NCI-H526 treated with DMSO at 0.1 percent for 48 hours (cell line): ENCODE measurements at regions not wholly inside any gene's neighbourhood (a gene's known extent, or its start where the extent isn't known, plus 50 kb on each side); places are given as distances from the start of the nearest gene placed in this dataset.
"Not testable (repeated sequence)": the region's sequence is repeated elsewhere in the genome, so short reads cannot be mapped to it uniquely, and the experiment has no call there.

Experiments
- DNase-seq: peaks from one replicate; lab custom pipeline; 2025; lab: John Stamatoyannopoulos, UW

DNA sequence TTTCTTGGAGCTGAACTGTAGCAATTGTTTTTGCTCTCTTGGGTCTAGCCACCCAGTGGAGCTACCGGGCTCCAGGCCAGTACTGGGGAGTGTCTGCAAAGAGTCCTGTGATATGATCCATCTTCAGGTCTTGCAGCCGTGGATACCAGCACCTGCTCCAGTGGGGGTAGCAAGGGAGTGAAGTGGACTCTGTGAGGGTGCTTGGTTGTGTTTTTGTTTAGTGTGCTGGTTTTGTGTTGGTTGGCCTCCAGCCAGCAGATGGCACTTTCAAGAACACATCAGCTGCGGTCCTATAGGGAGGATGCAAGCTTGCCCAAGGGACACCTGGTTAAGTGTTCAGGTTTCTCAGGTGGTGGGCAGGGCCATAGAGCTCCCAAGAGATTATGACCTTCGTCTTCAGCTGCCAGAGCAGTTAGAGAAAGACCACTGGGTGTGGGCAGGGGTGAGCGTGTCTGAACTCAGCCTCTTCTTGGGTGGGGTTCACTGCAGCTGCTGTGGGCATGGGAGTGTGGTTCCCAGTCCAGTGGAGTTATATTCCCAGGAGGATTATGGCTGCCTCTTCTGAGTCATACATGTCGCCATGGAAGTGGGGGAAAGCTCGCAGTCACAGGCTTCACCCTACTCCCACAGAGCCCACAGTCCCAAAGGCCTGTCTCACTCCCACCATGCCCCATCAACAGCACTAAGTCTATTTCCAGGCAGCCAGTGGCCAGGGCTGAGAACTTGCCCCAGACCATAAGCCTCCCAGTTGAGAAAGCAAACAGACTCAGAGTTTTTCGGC, 811.6 kb downstream of the GLUD2 start:
- no peak for DNase-seq

- DNase-seq = no peak
These were observed 816.6 kb downstream of the GLUD2 start for GRCh38 chrX:121863976-121864375.

DNA sequence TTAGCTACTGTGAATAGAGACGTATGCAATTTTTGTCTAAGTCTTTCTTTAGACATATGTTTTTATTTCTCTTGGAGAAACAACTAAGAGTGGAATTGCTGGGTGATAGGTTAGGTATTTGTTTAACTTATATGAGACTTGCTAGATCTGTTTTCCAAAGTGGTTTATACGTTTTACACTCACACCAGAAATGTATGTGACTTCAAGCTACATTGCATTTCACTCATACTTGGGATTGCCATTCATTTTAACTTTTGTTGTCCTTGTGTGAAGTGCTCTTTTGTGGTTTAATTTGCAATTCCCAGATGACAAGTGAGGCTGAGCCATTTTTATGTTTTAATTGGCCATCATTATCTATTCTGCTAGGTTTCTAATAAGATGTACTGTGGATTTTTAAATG, 817.2 kb downstream of the GLUD2 start:
- no peak for DNase-seq

DNA sequence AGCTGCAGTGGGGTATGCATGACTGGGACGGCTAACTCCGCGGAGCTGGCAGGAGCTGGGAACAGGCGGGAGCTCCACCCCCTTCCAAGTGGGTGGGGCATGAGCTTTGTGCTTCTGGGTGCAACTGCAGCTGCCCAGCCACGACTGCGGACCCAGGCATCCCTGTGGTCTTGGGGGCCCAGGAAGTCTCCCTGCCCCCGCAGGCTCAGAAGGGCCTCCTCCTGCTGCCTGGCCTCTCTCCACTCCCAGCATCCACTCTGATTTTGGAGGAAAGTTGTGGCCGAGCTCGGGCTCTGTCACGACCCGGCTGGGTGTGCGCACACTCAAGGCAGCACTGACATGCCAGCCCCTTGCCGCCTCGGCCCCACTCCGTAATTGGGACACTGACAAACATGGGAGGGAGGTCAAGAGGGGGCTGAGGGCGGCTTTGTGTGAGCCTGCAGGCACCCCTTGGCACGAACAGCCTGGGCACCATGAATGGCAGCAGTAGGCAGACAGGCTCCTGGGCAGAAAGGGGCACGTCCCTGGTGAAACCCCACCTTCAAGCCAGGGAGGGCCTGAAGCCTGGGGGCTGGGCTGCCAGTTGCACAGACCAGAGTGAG, 822.6 kb downstream of the GLUD2 start:
- no peak for DNase-seq

- no peak for DNase-seq
These were observed 823.7 kb downstream of the GLUD2 start for GRCh38 chrX:121871122-121871521.

DNA sequence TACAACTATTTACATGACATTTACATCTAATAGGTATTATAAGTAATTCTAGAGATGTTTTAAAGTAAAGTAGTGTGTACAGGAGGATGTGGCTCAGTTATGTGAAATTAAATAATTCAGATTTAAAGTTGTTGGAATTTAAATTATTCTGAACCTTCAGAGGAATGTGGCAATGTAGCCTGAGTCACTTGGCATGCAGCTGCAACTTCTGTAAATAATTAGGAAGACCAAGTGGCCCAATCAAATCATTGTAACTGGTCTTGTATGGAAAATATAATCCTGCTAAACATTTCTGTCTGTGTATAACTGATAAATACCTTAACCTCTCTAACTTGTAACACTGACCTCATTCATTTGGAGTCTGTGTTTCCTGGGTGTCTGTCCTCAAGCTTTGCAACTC, 828.9 kb downstream of the GLUD2 start:
- no peak for DNase-seq

DNA sequence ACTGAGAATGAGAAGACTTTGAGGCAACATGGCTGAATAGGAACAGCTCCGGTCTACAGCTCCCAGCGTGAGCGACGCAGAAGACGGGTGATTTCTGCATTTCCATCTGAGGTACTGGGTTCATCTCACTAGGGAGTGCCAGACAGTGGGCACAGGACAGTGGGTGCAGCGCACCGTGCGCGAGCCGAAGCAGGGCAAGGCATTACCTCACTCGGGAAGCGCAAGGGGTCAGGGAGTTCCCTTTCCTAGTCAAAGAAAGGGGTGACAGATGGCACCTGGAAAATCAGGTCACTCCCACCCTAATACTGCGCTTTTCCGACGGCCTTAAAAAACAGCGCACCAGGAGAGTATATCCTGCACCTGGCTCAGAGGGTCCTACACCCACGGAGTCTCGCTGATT, 829.9 kb downstream of the GLUD2 start:
- DNase-seq = not testable (repeated sequence)

DNA sequence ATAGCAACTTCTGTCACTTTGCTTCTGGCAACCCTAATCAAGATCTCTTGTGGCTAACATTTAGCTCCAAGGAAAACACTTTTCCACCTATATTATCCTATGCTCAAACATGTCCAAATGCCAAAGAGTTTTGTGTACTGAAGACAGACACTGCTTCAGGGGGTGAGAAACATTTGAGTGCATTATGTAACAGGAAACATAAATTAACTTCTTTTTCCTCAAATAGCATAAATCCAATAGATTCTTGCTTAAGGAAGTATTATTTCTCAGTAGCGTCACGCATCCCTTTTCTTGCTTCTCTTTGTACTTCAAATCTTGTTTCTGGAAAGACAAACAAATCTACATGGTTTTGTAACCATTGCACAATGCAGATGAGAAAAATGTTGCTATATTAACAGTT, 839.1 kb downstream of the GLUD2 start:
- no peak for DNase-seq

GRCh38 chrX:121894756-121895155, 847.3 kb downstream of the GLUD2 start:
- DNase-seq = no peak

- DNase-seq = no peak
These were observed 855.1 kb downstream of the GLUD2 start for GRCh38 chrX:121902463-121902862.

GRCh38 chrX:121903961-121904360, 856.6 kb downstream of the GLUD2 start:
- no peak for DNase-seq

- DNase-seq = no peak
These were observed 873.8 kb downstream of the GLUD2 start for GRCh38 chrX:121921258-121921657.

DNA sequence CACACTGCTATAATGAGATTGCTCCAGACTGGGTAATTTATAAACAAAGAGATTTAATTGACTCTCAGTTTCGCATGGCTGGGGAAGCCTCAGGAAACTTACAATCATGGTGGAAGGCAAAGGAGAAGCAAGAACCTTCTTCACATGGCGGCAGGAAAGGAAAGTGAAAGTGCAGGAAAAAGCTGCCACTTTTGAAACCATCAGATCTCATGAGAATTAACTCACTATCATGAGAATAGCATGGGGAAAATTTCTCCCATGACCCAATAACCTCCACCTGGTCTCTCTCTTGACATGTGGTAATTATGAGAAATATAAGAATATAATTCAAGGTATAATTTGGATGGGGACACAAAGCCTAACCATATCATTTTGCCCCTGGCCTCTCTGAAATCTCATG, 884.2 kb downstream of the GLUD2 start:
- no peak for DNase-seq

GRCh38 chrX:121932688-121933087, 885.3 kb downstream of the GLUD2 start:
- no peak for DNase-seq

GRCh38 chrX:121949041-121949760, 901.8 kb downstream of the GLUD2 start:
- DNase-seq = no peak

DNA sequence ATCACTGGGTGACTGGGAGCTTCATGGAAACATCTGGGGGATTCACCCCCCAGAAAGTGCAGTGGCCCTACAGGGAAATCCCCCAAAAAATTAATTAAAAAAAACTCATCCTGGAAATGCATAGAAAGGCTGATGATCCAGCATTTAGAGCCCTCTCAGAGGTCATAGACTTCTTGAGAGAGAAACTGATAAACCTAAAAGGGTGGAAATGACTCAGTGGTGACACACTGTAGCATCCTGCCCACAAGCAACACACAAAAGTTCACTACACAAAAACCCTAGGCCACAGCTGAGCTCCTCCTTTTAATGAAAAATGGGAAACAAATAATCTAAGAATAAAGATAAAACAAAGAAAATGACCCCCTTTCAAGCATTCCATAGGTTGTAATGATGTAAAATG, 911.5 kb downstream of the GLUD2 start:
- no peak for DNase-seq

DNA sequence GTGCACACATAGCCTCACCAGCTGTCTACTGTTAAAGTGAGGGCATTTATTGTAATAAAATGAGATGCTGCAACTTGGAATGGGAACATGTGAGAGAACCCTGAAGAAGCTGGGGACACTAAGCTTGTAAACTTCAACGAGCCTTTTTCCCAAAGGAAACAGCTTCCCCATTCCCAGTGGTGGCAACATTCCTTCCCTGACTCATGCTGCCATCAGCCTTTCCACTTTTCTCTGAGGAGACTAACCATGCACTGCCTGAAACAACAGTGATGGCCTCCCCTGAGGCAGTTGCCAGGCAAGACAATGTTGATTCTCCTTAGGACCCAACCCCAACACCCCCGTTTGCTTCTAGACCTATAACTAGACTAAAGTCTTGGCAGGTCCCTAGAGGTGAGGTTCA, 928.3 kb downstream of the GLUD2 start:
- DNase-seq = no peak

- DNase-seq = no peak
These were observed 939.8 kb downstream of the GLUD2 start for GRCh38 chrX:121987163-121987562.

GRCh38 chrX:121987835-121988234, 940.4 kb downstream of the GLUD2 start:
- no peak for DNase-seq

DNA sequence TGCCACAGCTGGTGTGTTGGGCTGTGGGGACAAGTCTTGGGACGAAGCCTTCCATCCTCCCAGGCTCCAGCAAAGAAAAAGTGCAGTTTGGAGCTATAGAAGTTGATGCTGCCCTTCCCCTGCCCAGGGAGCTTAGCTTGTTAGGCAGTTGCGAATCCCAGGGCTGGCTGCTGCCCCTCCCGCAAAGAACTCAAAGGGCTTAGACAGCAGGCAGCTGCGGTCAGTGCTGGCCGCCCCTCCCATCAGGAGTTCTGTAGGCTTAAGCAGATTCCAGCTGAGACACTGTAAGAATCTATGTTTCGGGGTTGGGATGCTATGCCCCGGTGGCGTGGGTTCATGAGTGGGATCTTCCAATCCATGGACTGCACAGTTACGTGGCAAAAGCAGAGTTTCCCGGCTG, 956.7 kb downstream of the GLUD2 start:
- no peak for DNase-seq

- no peak for DNase-seq
These were observed 979.3 kb downstream of the GLUD2 start for GRCh38 chrX:122026665-122027064.

- no peak for DNase-seq
These were observed 998.8 kb downstream of the GLUD2 start for GRCh38 chrX:122046226-122046625.

DNA sequence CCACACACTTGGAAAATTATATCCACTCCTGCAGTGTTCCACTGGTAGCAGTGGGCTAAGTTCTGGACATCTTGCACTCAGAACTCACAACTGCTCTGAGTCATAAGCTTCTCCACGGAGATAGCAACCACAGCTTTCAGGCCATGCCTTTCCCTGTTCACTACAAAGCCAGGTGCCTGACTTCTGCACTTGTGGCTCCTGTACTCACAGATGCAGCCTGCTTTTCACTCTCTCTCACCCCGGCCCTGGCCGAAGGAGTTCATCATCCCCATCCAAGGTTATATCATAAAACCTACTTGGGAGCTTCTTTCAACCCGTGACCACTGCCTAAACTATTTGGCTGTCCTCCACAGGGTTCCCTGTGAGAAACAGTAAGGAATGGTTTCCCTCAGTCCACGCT, 999.4 kb downstream of the GLUD2 start:
- no peak for DNase-seq
